IPS DF 4.7 (cell line): ENCODE measurements at regions not wholly inside any gene's neighbourhood (a gene's known extent, or its start where the extent isn't known, plus 50 kb on each side); places are given as distances from the start of the nearest gene placed in this dataset.

Experiments
- DNase-seq: peaks from one replicate; pipeline ENCODE4 v3.0.0-alpha.2; 2013; ENCODE audit warnings: low spot score; ENCODE audit errors: extremely low read depth

DNA sequence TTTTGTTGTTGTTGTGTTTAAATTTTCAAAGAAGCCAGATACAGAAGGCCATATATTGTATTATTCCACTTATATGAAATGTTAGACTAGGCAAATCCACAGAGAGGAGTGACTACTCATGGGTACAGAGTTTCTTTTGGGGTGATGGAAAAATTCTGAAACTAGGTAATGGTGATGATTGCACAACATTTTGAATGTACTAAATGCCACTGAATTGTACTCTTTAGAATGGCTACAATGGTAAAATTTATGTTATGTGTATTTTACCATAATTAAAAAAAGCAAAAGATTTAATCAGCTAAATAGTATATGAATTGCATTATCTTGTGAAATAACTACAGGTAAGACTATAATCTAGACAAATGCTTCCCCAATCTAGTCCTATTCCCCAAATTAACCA is 733.6 kb upstream of the TMEM132C start:
- DNase-seq = no peak

DNA sequence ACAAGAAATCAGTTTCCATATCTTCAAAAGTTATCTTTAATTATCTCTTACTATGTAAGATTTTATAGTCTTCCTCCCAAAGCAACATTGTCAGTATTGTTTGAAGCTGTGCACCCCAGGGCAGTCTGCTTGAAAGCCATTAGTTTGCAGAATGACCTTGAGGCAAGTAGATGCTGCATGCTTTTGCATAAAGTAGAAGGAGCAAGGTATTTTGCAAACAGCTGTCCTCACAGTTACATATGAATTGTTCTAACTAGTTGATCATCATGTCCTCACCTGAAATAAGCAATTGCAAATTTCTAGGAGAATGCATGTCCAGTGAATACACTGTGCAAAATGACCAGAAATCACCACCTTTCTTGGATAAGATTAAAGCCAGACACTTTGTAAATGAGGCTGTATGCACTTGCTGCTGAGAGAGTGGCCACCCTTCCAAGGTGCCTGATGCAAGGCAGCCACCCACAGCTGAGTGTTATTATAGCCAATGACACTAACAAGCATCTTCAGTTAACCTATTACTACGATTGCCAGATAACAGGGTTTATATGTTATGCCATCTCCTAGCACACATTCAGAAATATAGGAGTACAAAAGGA is 730.0 kb upstream of the TMEM132C start:
- no peak for DNase-seq

DNA sequence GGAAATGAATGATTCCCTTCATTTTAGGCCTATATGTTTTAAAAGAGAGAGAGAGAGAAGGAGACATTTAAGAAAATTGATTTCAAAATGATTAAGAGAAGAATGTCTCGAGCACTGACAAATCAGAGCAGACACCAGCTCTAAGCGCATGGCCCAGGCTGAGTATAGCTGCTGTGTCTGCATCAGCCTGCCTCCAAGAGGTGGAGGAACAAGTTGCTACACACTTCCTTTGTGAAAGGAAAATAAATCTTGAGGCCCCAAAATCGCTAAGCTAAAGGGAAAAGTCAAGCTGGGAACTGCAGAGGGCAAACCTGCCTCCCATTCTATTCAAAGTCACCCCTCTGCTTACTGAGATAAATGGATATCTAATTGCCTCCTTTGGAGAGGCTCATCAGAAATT is 728.7 kb upstream of the TMEM132C start:
- DNase-seq = no peak

DNA sequence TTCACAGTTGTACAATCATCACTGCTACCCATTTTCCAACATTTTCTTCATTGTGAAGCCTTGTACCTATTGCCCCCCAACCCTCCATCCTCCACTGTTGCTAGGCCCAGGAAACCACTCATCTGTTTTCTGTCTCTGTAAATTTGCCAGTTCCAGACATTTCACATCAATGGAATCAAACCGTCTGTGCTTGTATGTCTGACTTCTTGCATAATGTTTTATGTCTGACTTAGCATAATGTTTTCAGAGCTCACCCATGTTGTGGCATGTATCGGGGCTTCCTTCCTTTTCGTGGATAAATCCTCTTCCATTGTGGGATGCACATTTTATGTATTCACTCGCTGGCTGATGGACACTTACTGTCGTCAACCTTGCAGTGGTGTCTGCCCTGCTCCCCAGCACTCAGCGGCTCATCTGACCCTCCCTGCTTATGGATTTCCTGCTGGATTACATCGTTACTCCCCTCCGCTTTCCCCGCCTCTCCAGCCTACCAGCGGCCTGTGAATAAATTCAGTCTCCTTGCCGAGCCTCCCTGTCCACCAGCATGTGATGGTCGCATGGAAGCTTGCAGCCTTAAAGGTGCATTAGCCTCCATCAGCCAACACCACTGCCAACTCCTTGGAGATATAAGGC is 727.6 kb upstream of the TMEM132C start:
- DNase-seq = no peak

DNA sequence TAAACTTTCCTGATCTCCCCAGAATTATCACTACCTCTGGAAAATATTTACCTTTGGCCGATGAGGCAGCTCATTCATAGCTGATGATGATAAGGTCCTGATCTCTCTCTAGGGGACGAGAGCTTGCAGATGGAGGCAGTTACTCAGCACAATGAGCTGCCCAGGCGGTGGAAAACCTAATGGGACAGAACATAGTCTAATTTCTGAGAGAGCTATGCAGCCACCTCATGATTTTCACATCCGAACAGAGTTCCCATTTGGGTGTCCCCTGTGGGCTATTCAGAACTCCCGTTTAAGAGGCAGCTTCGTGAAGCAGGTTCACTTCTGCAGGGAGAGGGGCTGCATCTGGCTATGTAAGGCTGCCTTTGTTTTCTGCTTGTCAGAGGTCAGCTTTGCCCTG is 724.6 kb upstream of the TMEM132C start:
- no peak for DNase-seq

DNA sequence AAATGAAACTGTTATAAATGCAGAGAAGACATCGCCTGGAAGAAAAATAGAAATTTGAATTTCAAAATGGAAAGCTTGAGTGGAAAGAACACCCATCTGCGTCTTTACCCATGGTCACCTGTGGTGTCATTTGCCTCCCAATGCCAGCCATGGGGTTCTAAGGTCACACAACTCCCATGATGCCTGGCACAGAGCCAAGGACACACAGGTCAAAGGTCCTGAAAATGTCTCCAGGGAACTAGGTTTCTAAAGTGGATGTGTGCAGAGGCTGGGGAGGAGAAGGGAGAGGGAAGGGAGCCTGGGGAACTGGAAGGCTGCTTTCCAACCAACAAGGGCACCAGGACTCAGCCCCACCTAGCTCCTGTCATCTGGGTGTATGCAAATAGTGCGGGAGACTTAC is 724.0 kb upstream of the TMEM132C start:
- DNase-seq = no peak

DNA sequence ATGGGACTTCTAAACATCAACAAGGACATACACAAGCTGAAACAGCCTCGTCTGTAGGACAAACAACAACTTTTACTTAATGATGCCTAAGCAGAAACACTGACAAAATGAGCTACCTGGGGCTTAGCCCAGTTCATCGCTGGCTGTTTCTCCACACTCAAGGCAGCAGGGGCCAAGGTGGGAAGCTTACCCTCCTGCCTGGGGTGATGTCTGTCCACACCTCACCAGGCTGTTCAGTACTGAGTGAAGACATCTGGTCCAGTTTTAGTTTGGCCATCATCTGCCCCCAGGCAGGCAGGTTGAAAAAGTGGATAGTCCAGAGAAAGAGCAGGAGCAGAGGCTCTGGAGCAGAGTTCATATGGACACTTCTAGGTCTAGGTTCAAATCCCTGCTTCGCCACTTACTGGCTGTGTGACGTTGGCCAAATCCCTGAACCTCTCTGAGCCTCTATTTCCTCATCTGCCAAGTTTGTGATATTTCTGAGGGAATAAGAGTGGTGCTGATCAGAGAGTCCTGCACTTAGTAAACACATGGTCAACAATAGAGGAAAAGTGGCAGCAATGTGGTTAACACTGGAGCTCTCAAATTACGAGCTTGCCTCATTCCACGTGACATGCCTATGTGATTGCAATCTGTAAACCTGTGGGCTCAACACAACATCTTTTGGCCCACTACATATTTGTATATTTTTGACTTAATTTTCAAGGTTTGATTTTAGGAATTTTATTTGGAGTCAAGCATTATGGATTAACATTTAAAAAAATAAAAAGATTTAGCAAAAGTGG is 720.1 kb upstream of the TMEM132C start:
- no peak for DNase-seq

- no peak for DNase-seq
Measured at GRCh38 chr12:127548123-127548553, 718.8 kb upstream of the TMEM132C start.

GRCh38 chr12:127550271-127550670 is 716.7 kb upstream of the TMEM132C start:
- DNase-seq = no peak

DNA sequence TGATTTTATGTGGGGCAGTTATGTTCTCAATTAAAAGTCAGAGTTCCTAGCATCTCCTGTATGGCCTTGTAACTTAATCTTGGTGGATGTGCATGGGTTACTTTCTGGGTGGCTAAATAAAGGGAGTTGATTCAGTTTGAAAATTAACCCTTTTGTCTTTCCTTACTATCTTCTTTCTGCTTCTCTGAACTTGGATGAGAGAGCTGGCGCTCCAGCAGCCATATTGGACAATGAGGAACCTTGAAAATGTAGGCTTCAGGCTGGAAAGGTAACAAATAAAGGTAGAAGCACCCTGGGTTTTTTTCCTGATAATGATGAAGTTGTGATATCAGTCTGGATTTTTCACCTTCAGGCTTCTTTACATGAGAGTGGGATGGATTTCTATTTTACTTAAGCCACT is 714.1 kb upstream of the TMEM132C start:
- no peak for DNase-seq

DNA sequence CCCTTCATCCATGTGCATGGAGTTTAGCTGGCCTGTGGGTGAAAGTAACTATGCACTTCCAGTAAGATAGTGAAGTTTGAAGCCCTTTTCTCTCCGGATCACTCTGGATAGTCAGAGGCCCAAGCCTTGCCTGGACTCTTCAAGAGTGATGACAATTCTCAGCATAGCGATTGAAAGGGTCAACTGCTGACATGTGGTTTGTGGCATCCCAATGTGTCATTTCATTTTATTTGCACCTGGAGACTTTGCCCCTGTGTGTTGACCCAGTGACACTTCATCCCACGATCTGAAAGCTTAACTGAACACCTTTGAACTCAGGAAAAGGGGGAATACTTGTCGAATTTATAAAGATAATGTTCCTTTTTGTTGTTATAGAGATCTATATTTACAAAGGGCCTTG is 711.9 kb upstream of the TMEM132C start:
- DNase-seq = no peak

- no peak for DNase-seq
Measured at GRCh38 chr12:127556231-127556886, 710.6 kb upstream of the TMEM132C start.

DNA sequence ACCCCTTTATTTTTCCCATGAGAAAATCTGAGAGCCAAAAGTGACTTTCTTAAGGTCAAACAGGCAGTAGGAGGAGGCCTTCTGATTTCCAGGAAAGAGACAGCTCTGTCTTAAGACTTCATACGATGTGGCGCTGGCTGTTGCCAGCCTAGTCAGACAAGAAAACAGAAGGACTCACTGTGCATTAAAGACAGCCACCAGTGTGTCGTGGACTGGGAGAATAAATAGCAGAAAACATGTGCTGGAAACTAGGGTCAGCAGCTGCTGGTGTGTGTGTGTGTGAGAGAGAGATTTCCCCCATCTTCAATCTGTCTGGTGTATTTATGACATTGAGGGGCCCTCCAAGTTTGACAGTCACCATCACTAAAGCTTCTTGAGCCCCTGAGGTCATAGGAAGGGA is 708.6 kb upstream of the TMEM132C start:
- no peak for DNase-seq

- peak; percentile 79 for DNase-seq
Measured at GRCh38 chr12:127559349-127560040, 707.5 kb upstream of the TMEM132C start.

DNA sequence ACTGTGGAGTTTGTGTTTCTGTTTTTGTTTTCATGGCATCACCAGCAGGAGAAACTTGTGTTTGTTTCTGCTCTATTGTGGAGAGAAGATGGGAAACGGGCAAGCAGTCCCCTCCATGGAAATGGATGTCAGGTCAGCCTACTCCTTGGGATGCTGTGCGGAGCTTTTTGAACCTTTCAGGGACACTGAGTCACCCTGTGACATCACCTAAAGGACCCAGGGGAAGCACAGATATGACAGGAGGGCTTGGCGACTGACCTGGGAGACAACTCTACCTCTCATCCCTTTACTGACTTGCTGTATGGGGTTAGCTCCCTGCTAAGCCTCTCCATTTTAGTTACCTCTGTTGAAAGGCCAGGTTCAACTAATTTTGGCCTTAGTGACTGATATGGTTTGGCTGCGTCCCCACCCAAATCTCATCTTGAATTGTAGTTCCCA is 706.9 kb upstream of the TMEM132C start:
- no peak for DNase-seq

- no peak for DNase-seq
Measured at GRCh38 chr12:127562816-127563215, 704.2 kb upstream of the TMEM132C start.

DNA sequence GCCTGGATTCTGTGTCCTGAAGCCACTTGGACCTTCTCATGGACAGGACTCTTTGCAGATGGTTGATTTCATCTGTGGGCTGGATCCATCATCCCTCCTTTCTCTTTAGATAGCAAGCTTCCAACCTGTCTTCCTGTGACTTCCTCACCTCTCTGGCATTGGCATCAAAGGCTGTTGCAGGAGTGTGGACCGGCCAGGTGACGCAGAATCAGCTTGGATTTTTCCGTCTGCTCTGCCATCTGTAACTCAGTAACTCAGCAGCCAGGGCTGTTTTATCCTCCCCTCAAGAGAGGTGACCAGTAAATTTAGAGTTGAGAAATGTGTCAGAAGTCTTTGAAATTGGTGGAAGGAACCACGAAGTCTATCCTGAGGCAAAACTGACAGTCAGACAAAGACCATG is 701.7 kb upstream of the TMEM132C start:
- no peak for DNase-seq

GRCh38 chr12:127567531-127567930 is 699.4 kb upstream of the TMEM132C start:
- DNase-seq = no peak

DNA sequence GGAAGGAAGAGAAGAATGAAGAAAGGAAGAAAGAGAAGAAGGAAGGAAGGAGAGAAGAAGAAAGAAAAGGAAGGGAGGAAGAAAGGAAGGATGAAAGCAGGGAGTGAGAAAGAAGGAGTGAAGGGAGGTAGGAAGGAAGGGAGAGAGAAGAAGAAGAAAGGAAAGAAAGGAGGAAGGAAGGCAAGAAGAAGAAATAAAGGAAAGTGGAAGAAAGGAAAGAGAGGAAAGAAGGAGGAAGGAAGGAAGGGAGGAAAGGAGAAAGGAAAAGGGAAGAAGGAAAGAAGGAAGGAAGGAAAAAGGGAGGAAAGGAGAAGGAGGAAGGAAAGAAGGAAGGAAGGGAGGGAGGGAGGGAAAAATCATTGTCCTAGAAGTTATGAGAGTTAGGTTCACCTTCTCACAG is 696.6 kb upstream of the TMEM132C start:
- DNase-seq = no peak

- DNase-seq = no peak
Measured at GRCh38 chr12:127570793-127571360, 696.1 kb upstream of the TMEM132C start.

DNA sequence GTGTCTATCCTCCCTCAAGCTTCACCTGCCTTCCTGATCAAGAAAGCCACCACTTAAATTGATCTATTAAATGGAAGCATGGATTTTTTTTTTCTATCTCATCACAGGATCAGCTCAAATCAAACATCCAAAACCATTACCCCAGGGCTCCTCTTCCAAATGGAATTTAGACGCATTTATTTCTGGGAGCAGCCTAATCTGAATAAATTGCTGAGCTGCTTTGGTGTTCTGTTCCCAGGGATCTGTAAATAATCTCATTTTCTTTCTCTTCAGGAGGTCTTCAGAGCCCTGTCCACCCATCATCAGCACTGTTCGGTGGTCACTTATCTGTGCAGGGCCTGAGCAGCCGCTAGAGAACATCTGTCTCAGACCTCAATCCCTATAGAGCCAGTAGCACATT is 695.4 kb upstream of the TMEM132C start:
- DNase-seq = no peak
